PC-3 (cell line): ENCODE measurements at regions not wholly inside any gene's neighbourhood (a gene's known extent, or its start where the extent isn't known, plus 50 kb on each side); places are given as distances from the start of the nearest gene placed in this dataset.

ENCODE experiments used
- ATAC-seq: fragments of 200-7000 bp; cut with Tn5 transposase; 2 replicates; pipeline ENCODE4 v1.9.1; 2020; ENCODE audit warnings: mild to moderate bottlenecking, moderate library complexity
- BruUV-seq: library from RNA; stranded (reverse); fragments of 400-500 nt; replicated peaks from 2 replicates; lab custom pipeline; 2021; lab: Mats Ljungman, UMichigan
- CTCF ChIA-PET: fragments of 300-600 bp; sonication (Branson Sonifier 250); formaldehyde crosslinking; loops from one replicate; lab custom pipeline; 2022; ENCODE audit warnings: antibody characterized with exemption; lab: Charles Lee
- POLR2A ChIA-PET: fragments of 300-600 bp; sonication (Branson Sonifier 250); formaldehyde crosslinking; loops from one replicate; lab custom pipeline; 2022; ENCODE audit warnings: antibody characterized with exemption; ENCODE audit not compliant: unreplicated experiment; lab: Charles Lee
- DNase-seq: peaks from one replicate; pipeline ENCODE4 v3.0.0-alpha.2; 2015
- H2AFZ ChIP-seq: fragments of 300-600 bp; sonication (generic); 2 replicates; pipeline ENCODE4 v1.6.0; 2016; ENCODE audit warnings: antibody characterized with exemption, low read length
- H3F3A ChIP-seq: fragments of 300-600 bp; sonication (generic); one replicate; pipeline ENCODE4 v1.6.0; 2017; ENCODE audit warnings: antibody characterized with exemption, low read length, control low read depth, mild to moderate bottlenecking; ENCODE audit not compliant: unreplicated experiment
- H3K27ac ChIP-seq: fragments of 300-600 bp; sonication (generic); 2 replicates; pipeline ENCODE4 v1.5.1; 2016; ENCODE audit warnings: mild to moderate bottlenecking, low read length
- H3K27me3 ChIP-seq: fragments of 300-600 bp; sonication (generic); 2 replicates; pipeline ENCODE4 v1.6.1; 2016; ENCODE audit warnings: low read length, mixed read lengths
- H3K36me3 ChIP-seq: fragments of 300-600 bp; sonication (generic); 2 replicates; pipeline ENCODE4 v1.6.1; 2016; ENCODE audit warnings: low read depth, mixed run types, low read length, mixed read lengths
- H3K4me1 ChIP-seq: fragments of 300-600 bp; sonication (generic); 2 replicates; pipeline ENCODE4 v1.5.1; 2016; ENCODE audit warnings: low read length; ENCODE audit not compliant: insufficient read depth
- H3K4me2 ChIP-seq: fragments of 300-600 bp; sonication (generic); 2 replicates; pipeline ENCODE4 v1.6.0; 2016; ENCODE audit warnings: low read length
- H3K4me3 ChIP-seq: fragments of 300-600 bp; sonication (generic); 2 replicates; pipeline ENCODE4 v1.5.1; 2016; ENCODE audit warnings: mild to moderate bottlenecking, low read length, mixed read lengths
- H3K79me2 ChIP-seq: fragments of 300-600 bp; sonication (generic); 2 replicates; pipeline ENCODE4 v1.6.1; 2017; ENCODE audit warnings: low read length, mixed read lengths
- H3K9ac ChIP-seq: fragments of 300-600 bp; sonication (generic); 2 replicates; pipeline ENCODE4 v1.6.0; 2016; ENCODE audit warnings: mild to moderate bottlenecking, low read length
- H3K9me2 ChIP-seq: fragments of 300-600 bp; sonication (generic); replicated peaks from 2 replicates; pipeline ENCODE4 v1.6.1; 2016; ENCODE audit warnings: mixed run types, low read length, mixed read lengths
- H3K9me3 ChIP-seq: fragments of 300-600 bp; sonication (generic); 2 replicates; pipeline ENCODE4 v1.6.1; 2016; ENCODE audit warnings: low read length, mixed read lengths
- H4K20me1 ChIP-seq: fragments of 300-600 bp; sonication (generic); 2 replicates; pipeline ENCODE4 v1.6.1; 2016; ENCODE audit warnings: low read length, mixed read lengths
- CTCF ChIP-seq: fragments of 300-600 bp; sonication (generic); conservative IDR thresholded peaks from 2 replicates; pipeline ENCODE4 v1.5.1; 2017; ENCODE audit warnings: antibody characterized with exemption, low read depth, mild to moderate bottlenecking, low read length
- EZH2 ChIP-seq: fragments of 300-600 bp; sonication (generic); IDR thresholded peaks from one replicate; pipeline ENCODE4 v1.6.1; 2017; ENCODE audit warnings: antibody characterized with exemption, mild to moderate bottlenecking, low read length; ENCODE audit not compliant: unreplicated experiment
- EZH2phosphoT487 ChIP-seq: fragments of 300-600 bp; sonication (generic); IDR thresholded peaks from 2 replicates; pipeline ENCODE4 v1.6.1; 2018; ENCODE audit warnings: mild to moderate bottlenecking, antibody characterized with exemption, low read length, borderline replicate concordance
- intact Hi-C: fragments of 100-400 bp; cut with micrococcal nuclease; formaldehyde crosslinking; loops from 2 replicates; pipeline ENCODE4 v1.9.0; 2023

- no peaks in the 10 kb centered on the region for H3F3A ChIP-seq
- intact Hi-C loops = no loop called here
- H3K79me2 ChIP-seq = no peaks in the 10 kb centered on the region
- H3K9me3 ChIP-seq = no peaks in the 10 kb centered on the region
- no peak for TF ChIP-seq EZH2
- no peak for TF ChIP-seq EZH2phosphoT487
- TF ChIP-seq CTCF = no peak
- no peak overlapping the region for H3K9ac ChIP-seq
- H3K27me3 ChIP-seq = no peaks in the 10 kb centered on the region
- peaks cover 8% of the 10 kb centered on the region for H3K4me1 ChIP-seq
- H2AFZ ChIP-seq = no peak overlapping the region
- ATAC-seq = no peak
- H3K9me2 ChIP-seq = no peaks in the 10 kb centered on the region
- H3K36me3 ChIP-seq = no peaks in the 10 kb centered on the region
- H3K4me3 ChIP-seq = no peak overlapping the region
- no peaks in the 10 kb centered on the region for H4K20me1 ChIP-seq
- DNase-seq = no peak
- no TSS peak for BruUV-seq
- POLR2A ChIA-PET = no interaction called here
- no peak overlapping the region for H3K27ac ChIP-seq
- H3K4me2 ChIP-seq = no peak overlapping the region
- CTCF ChIA-PET = no interaction called here
Observed at GRCh38 chr6:80404889-80405288, 298.4 kb downstream of the BCKDHB start.

GRCh38 chr6:80403365-80403764, 296.9 kb downstream of the BCKDHB start:
- no peak overlapping the region for H3K27ac ChIP-seq
- peaks cover 8% of the 10 kb centered on the region for H3K4me1 ChIP-seq
- no peaks in the 10 kb centered on the region for H3K9me3 ChIP-seq
- H3K9me2 ChIP-seq = no peaks in the 10 kb centered on the region
- no peaks in the 10 kb centered on the region for H4K20me1 ChIP-seq
- no peak overlapping the region for H2AFZ ChIP-seq
- ATAC-seq = no peak
- no peak overlapping the region for H3K4me3 ChIP-seq
- no peak overlapping the region for H3K9ac ChIP-seq
- ChIA-PET POLR2A (no interaction called here), CTCF (no interaction called here)
- no peak for TF ChIP-seq EZH2phosphoT487
- TF ChIP-seq EZH2 = no peak
- no peak for TF ChIP-seq CTCF
- no peaks in the 10 kb centered on the region for H3K27me3 ChIP-seq
- intact Hi-C loops = no loop called here
- DNase-seq = no peak
- no peaks in the 10 kb centered on the region for H3K36me3 ChIP-seq
- no peaks in the 10 kb centered on the region for H3K79me2 ChIP-seq
- no TSS peak for BruUV-seq
- no peaks in the 10 kb centered on the region for H3F3A ChIP-seq
- H3K4me2 ChIP-seq = no peak overlapping the region

- ATAC-seq = no peak
- intact Hi-C loops = no loop called here
Observed at GRCh38 chr6:80402266-80402665, 295.8 kb downstream of the BCKDHB start.

More at GRCh38 chr6:80402266-80402665, 295.8 kb downstream of the BCKDHB start:
- H3K27ac ChIP-seq = no peak overlapping the region
- H3K4me3 ChIP-seq = no peak overlapping the region
- CTCF ChIA-PET = no interaction called here
- H3K27me3 ChIP-seq = no peaks in the 10 kb centered on the region
- H3K9me3 ChIP-seq = no peaks in the 10 kb centered on the region
- no peaks in the 10 kb centered on the region for H3K36me3 ChIP-seq
- no peak overlapping the region for H3K4me2 ChIP-seq
- TF ChIP-seq CTCF (no peak), EZH2phosphoT487 (no peak), EZH2 (no peak)
- no peak overlapping the region for H3K9ac ChIP-seq
- peak; percentile 17 for DNase-seq
- no peaks in the 10 kb centered on the region for H3K79me2 ChIP-seq
- H3K4me1 ChIP-seq = peaks cover 8% of the 10 kb centered on the region
- POLR2A ChIA-PET = no interaction called here
- no peak overlapping the region for H2AFZ ChIP-seq
- BruUV-seq = no TSS peak
- no peaks in the 10 kb centered on the region for H3K9me2 ChIP-seq
- no peaks in the 10 kb centered on the region for H3F3A ChIP-seq
- no peaks in the 10 kb centered on the region for H4K20me1 ChIP-seq
